AG08395 (cell line): ENCODE measurements at regions not wholly inside any gene's neighbourhood (a gene's known extent, or its start where the extent isn't known, plus 50 kb on each side); places are given as distances from the start of the nearest gene placed in this dataset.

Source experiments
- DNase-seq: peaks from one replicate; pipeline ENCODE4 v3.0.0; 2012; ENCODE audit warnings: mixed read lengths, low spot score

DNA sequence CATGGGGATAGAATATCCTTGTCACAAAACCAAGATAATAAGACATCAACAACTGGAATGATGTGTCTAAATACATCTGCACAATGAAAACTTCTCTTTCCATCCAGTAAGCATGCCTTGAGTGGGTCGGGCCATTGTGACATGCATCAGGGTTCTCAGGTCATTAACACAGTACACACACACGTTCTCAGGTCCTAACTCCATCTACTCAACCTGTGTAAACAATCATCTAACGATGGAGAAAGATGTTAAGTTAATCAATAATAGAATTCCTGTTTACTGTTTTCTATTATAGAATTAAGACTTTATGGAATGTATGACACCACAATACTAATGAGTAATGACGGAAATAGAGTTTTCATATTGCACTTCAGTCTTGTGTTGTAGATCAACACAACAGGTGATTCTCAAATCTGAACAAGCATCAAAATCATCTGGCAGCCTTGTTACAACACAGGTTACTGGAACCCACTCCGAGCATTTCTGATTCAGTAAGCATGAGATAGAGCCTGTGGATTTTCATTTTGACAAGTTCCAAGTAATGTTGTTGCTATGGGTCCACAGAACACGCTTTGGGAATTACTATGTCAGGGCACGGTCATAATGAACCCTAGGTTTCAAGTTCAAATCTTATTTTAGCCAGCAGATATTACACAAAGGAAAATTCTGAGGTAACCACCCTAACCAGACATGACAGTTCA lies 315.8 kb upstream of the TEX13C start:
- DNase-seq: no peak

DNA sequence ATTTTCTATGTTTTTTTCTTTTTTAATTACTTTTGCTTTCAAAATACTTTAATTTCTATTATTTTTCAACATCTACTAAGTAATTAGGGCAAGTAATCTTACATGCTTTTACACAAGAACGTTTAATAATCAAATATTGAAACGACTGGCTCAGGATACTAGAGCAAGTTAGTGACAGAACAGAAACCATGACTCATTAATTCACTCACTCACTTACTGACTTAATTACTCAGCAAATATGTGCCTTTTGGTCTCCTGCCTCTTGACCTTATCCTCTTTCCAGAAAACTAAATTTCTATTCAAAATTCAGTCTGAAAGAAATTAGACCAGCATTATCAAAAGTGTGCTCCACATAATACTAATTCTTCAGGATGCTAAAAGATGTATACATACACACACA lies 314.9 kb upstream of the TEX13C start:
- DNase-seq: no peak

DNA sequence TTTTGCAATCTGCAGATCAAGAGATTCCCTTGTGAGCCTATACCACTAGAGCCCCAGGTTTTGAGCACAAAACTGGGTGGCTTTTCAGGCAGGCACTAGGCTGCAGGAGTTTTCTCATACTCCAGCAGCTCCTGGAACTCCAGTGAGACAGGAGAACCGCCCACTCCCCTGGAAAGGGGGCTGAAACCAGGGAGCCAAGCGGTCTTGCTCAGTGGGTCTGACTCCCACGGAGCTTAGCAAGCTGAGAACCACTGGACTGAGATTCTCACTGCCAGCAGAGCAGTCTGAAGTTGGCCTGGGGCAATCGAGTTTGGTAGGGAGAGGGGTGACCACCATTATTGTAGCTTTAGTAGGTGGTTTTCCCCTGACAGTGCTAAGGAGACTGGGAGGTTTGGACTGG lies 313.8 kb upstream of the TEX13C start:
- no peak for DNase-seq

DNA sequence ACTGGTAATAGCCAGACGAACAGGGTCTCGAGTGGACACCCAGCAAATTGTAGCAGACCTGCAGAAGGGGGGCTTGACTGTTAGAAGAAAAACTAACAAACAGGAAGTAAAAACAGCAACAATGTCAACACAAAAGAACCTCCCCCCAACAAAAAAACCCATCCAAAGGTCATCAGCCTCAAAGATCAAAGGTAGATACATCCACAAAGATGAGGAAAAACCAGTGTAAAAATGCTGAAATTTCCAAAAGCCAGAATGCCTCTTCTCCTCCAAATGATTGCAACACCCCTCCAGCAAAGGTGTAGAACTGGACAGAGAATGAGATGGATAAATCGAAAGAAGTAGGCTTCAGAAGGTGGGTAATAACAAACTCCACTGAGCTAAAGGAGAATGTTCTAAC lies 313.0 kb upstream of the TEX13C start:
- DNase-seq: no peak

- DNase-seq: no peak
Observed at GRCh38 chrX:125012585-125012984, 307.1 kb upstream of the TEX13C start.

DNA sequence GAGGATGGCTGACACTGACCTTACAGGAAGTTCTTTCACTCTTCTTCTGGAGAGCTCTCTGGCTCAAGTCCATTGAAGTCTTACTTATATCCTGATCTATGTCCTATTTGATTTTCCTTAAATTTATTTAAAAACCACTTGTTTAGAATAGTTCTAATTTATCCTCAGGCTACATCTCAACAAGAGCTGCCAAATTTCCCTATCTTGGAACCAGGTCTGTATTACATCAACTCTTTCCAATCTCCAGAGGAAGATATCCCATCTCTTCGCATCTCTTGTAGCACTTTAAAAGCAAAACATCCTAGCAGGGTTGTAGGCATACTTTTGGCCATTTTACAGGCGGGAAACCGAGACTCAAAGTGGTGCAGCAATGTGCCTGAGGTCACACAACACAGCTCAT lies 290.5 kb upstream of the TEX13C start:
- DNase-seq: no peak
